ENCODE measurements at regions not wholly inside any gene's neighbourhood (a gene's known extent, or its start where the extent isn't known, plus 50 kb on each side); places are given as distances from the start of the nearest gene placed in this dataset.
A peak's percentile ranks its signal among the peaks of the same experiment; 100 is the strongest.

DNA sequence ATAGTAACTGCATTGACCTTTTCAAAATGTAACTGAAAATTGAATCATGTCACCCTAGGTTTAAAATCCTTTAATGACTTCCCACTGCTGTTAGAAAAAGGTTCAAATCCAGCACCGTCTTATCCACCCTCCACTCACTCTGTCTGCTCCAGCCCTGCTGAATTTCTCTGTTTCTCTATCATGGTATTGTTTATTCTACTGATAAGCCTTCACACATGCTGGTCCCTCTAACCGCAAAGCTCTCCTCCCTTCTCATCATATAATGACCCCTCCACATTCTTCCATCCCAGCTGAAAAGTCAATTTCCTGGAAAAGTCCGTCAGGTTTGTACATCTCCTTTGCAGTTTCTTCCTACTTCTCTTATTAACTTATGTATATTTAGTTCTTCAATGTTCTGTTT, 389.2 kb upstream of the F9 start:
- no peak for TF ChIP-seq CTCF (conservative IDR thresholded peaks at IDR 0.05)
- no peak overlapping the region for H3K27ac ChIP-seq

- no peak overlapping the region for H3K27ac ChIP-seq
- no peak for TF ChIP-seq CTCF (conservative IDR thresholded peaks at IDR 0.05)
Measured at GRCh38 chrX:139134316-139134715, 396.2 kb upstream of the F9 start.

- H3K27ac ChIP-seq = no peak overlapping the region
- TF ChIP-seq CTCF (conservative IDR thresholded peaks at IDR 0.05) = peak; percentile 75
Measured at GRCh38 chrX:139126493-139126892, 404.0 kb upstream of the F9 start.

DNA sequence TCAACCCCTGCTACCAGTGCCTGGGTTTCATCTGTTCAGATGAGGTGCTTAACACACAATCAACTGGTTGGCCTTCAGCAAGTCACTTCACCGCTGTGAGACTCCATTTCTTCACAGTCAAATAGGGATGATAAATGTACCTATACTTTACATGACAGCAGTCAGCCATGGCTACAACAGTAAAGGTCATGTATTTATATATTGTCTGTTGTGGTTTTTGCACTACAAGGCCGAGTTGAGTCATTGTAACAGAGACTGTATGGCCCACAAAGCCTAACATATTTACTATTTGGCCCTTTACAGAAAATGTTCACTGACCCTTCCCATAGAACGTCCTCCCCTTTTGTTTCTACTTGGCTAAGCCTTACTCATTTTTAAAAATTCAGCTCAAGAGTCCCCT, 404.6 kb upstream of the F9 start:
- no peak for TF ChIP-seq CTCF (conservative IDR thresholded peaks at IDR 0.05)
- no peak overlapping the region for H3K27ac ChIP-seq

- H3K27ac ChIP-seq = no peak overlapping the region
- no peak for TF ChIP-seq CTCF (conservative IDR thresholded peaks at IDR 0.05)
Measured at GRCh38 chrX:139121616-139122286, 408.8 kb upstream of the F9 start.

- TF ChIP-seq CTCF (conservative IDR thresholded peaks at IDR 0.05) = no peak
- no peak overlapping the region for H3K27ac ChIP-seq
Measured at GRCh38 chrX:139120760-139121159, 409.2 kb upstream of the FGF13 start.

GRCh38 chrX:139113708-139114107, 402.2 kb upstream of the FGF13 start:
- H3K27ac ChIP-seq = peak overlapping the region; percentile 51

More at GRCh38 chrX:139113708-139114107, 402.2 kb upstream of the FGF13 start:
- TF ChIP-seq CTCF (conservative IDR thresholded peaks at IDR 0.05) = no peak

Data from VCaP (cell line).